ENCODE measurements at regions not wholly inside any gene's neighbourhood (a gene's known extent, or its start where the extent isn't known, plus 50 kb on each side); places are given as distances from the start of the nearest gene placed in this dataset.

DNA sequence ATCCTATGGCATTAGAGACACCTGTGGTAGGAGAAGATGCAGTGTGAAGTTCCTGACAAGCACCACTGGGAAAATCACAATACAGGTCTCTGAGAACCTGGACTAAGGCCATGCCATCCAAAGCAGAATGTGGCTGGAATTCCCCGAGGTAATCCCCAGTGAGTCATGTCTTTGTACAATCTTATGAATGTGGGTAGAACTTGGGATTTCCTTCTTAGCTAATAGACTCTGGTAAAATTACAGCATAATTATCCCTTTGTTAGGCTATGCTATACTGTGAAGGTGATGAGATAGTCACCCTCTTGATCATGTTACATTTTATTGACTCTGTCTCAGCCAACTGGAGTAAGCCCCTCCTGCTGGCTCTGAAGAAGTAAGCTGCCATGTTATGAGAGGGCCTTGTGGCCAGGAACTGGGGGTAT lies 224.3 kb upstream of the DCN start:
- Histone ChIP-seq H3K27me3 (no peaks in the 10 kb centered on the region), H3K4me1 (no peaks in the 10 kb centered on the region), H3K27ac (no peak overlapping the region), H3K36me3 (no peaks in the 10 kb centered on the region), H3K4me3 (no peak overlapping the region), H3K9me3 (no peaks in the 10 kb centered on the region)
- DNase-seq (ENCODE audit: extremely low spot score in 2 of 2) = no peak
- TF ChIP-seq CTCF (IDR thresholded peaks at IDR 0.05) (no peak), POLR2AphosphoS5 (IDR thresholded peaks at IDR 0.05; ENCODE audit: insufficient read depth in 1 of 2, low read depth in 1 of 2) (peak in 1 of 2 donors; percentile 31), POLR2A (IDR thresholded peaks at IDR 0.05) (no peak)
- intact Hi-C loops (cut with DNase I) = no loop called here

- TF ChIP-seq POLR2A (IDR thresholded peaks at IDR 0.05) (no peak), CTCF (IDR thresholded peaks at IDR 0.05) (no peak), POLR2AphosphoS5 (IDR thresholded peaks at IDR 0.05; ENCODE audit: insufficient read depth in 1 of 2, low read depth in 1 of 2) (no peak)
Observed at GRCh38 chr12:91404441-91404840, 221.8 kb upstream of the DCN start.

DNA sequence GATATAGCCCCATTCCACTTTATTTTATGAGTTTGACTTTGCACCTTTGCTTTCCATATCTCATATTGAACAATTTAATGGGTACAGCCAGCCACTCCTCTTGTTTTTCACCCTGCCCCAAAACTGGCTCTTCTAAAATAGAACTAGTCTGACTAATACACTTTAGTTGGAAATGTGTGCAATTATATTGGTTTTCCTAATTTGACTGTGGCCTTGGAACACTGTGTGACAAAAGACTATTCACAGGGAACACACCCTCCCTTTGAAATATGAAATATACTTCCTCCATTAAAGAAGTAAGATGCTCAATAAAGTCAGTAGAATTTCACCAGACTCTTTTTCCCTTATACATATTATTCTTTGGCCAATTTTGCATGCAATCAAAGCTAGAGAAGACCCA lies 218.6 kb upstream of the DCN start:
- Histone ChIP-seq H3K36me3 (no peaks in the 10 kb centered on the region), H3K9me3 (no peaks in the 10 kb centered on the region), H3K4me1 (no peaks in the 10 kb centered on the region), H3K27me3 (no peaks in the 10 kb centered on the region), H3K4me3 (no peak overlapping the region), H3K27ac (no peak overlapping the region)
- TF ChIP-seq POLR2AphosphoS5 (IDR thresholded peaks at IDR 0.05; ENCODE audit: insufficient read depth in 1 of 2, low read depth in 1 of 2) (no peak), POLR2A (IDR thresholded peaks at IDR 0.05) (no peak), CTCF (IDR thresholded peaks at IDR 0.05) (no peak)
- DNase-seq (ENCODE audit: extremely low spot score in 2 of 2) = no peak
- intact Hi-C loops (cut with DNase I) = no loop called here

More at GRCh38 chr12:91404441-91404840, 221.8 kb upstream of the DCN start:
- H3K4me3 ChIP-seq = no peak overlapping the region
- no peaks in the 10 kb centered on the region for H3K36me3 ChIP-seq
- H3K27me3 ChIP-seq = no peaks in the 10 kb centered on the region
- H3K9me3 ChIP-seq = no peaks in the 10 kb centered on the region
- no peaks in the 10 kb centered on the region for H3K4me1 ChIP-seq
- DNase-seq (ENCODE audit: extremely low spot score in 2 of 2) = no peak
- H3K27ac ChIP-seq = no peak overlapping the region
- intact Hi-C loops (cut with DNase I) = no loop called here

- no peak for TF ChIP-seq CTCF (IDR thresholded peaks at IDR 0.05)
- TF ChIP-seq POLR2A (IDR thresholded peaks at IDR 0.05) = no peak
- no peak for TF ChIP-seq POLR2AphosphoS5 (IDR thresholded peaks at IDR 0.05; ENCODE audit: insufficient read depth in 1 of 2, low read depth in 1 of 2)
- Histone ChIP-seq H3K4me3 (no peak overlapping the region), H3K27me3 (no peaks in the 10 kb centered on the region), H3K27ac (no peak overlapping the region), H3K4me1 (no peaks in the 10 kb centered on the region), H3K9me3 (no peaks in the 10 kb centered on the region), H3K36me3 (no peaks in the 10 kb centered on the region)
- intact Hi-C loops (cut with DNase I) = no loop called here
- no peak for DNase-seq (ENCODE audit: extremely low spot score in 2 of 2)
Observed at GRCh38 chr12:91400271-91400670, 217.7 kb upstream of the DCN start.

GRCh38 chr12:91397866-91398532 lies 215.4 kb upstream of the DCN start:
- intact Hi-C loops (cut with DNase I) = no loop called here
- no peak for DNase-seq (ENCODE audit: extremely low spot score in 2 of 2)
- TF ChIP-seq CTCF (IDR thresholded peaks at IDR 0.05) = no peak
- TF ChIP-seq POLR2A (IDR thresholded peaks at IDR 0.05) = no peak
- no peak for TF ChIP-seq POLR2AphosphoS5 (IDR thresholded peaks at IDR 0.05; ENCODE audit: insufficient read depth in 1 of 2, low read depth in 1 of 2)
- no peak overlapping the region for H3K4me3 ChIP-seq
- H3K9me3 ChIP-seq = no peaks in the 10 kb centered on the region
- no peaks in the 10 kb centered on the region for H3K27me3 ChIP-seq
- H3K27ac ChIP-seq = no peak overlapping the region
- no peaks in the 10 kb centered on the region for H3K36me3 ChIP-seq
- no peaks in the 10 kb centered on the region for H3K4me1 ChIP-seq
